HG02642 (cell line): ENCODE measurements at regions not wholly inside any gene's neighbourhood (a gene's known extent, or its start where the extent isn't known, plus 50 kb on each side); places are given as distances from the start of the nearest gene placed in this dataset.
"Not testable (repeated sequence)": the region's sequence is repeated elsewhere in the genome, so short reads cannot be mapped to it uniquely, and the experiment has no call there.

Experiments used
- ATAC-seq: cut with Tn5 transposase; IDR thresholded peaks from one replicate; pipeline ENCODE4 v1.9.1; 2021; ENCODE audit warnings: mild to moderate bottlenecking; ENCODE audit not compliant: unreplicated experiment, poor library complexity

DNA sequence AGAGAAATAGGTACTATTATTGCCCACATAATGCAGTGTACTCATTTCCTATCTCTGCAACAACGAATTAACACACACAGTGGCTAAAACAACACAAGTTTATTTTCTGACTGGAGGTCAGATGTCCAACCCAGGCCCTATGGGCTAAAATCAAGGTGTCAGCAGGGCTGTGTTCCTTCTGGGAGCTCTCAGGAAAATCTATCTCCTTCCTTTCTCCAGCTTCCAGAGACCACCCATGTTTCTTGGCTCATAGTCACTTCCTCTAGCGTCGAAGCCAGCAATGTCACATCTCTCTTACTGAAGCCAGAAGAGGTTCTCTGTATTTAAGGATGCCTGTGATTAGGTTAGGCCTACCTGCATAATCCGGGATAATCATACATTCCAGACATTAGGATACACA lies 60.9 kb upstream of the TOP1 start:
- no peak for ATAC-seq

DNA sequence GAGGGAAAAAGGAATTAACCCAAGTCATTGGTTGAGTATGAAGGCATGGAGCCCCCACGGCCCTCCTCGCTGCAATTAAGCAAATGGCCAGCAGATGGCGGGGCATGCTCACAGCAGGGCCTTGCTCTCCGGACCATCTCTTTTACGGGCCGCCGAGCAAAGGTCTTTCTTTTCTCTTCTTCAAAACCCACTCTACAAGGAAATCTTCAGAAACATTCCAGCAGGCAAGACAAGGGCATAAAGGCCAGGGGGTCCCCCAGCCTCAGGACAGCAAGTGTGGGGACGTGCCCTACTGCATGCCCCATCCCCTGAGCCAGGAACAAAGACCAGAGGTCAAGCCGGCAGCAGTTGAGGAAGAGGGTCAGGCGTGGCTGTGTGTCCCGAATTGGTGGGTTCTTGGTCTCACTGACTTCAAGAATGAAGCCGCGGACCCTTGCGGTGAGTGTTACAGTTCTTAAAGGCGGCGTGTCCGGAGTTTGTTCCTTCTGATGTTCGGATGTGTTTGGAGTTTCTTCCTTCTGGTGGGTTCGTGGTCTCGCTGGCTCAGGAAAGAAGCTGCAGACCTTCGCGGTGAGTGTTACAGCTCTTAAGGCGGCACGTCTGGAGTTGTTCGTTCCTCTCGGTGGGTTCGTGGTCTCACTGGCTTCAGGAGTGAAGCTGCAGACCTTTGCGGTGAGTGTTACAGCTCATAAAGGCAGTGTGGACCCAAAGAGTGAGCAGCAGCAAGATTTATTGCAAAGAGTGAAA lies 59.6 kb upstream of the TOP1 start:
- not testable (repeated sequence) for ATAC-seq

DNA sequence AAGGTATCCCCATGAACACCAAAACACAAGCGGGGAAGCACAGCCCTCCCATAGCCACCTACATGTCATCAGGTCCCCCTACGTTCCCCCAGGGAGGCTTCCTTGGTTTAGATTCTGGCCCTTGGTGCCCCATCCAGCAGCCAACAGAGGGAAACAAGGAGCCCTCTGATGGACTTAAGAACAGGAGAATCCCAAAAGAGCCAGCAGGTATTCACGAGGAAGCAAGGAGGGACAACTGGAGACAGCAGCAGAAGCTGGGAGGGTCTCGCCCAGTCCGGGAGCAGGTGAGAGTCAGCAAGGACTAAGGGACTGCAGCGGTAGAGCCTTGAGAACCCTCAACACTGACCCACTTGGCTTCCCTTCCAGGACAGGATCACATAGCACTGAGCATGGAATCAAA lies 58.4 kb upstream of the TOP1 start:
- no peak for ATAC-seq

DNA sequence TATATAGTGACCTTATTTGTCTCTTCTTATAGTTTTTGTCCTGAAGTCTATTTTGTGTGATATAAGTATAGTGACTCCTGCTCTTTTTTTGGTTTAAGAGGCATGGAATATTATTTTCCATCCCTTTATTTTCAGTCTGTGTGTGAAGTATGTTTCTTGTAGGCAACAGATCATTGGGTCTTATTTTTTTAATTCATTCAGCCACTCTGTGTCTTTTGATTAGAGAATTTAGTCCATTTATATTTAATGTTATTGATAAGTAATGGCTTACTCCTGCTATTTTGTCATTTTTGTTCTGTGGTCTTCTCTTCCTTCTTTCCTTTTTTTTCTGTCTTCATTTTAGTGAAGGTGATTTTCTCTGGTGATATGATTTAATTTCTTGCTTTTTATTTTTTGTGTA lies 51.4 kb upstream of the TOP1 start:
- ATAC-seq = no peak

- ATAC-seq = no peak
These were observed 49.9 kb upstream of the TOP1 start for GRCh38 chr20:40978761-40979160.
